ENCODE measurements at regions not wholly inside any gene's neighbourhood (a gene's known extent, or its start where the extent isn't known, plus 50 kb on each side); places are given as distances from the start of the nearest gene placed in this dataset.

DNA sequence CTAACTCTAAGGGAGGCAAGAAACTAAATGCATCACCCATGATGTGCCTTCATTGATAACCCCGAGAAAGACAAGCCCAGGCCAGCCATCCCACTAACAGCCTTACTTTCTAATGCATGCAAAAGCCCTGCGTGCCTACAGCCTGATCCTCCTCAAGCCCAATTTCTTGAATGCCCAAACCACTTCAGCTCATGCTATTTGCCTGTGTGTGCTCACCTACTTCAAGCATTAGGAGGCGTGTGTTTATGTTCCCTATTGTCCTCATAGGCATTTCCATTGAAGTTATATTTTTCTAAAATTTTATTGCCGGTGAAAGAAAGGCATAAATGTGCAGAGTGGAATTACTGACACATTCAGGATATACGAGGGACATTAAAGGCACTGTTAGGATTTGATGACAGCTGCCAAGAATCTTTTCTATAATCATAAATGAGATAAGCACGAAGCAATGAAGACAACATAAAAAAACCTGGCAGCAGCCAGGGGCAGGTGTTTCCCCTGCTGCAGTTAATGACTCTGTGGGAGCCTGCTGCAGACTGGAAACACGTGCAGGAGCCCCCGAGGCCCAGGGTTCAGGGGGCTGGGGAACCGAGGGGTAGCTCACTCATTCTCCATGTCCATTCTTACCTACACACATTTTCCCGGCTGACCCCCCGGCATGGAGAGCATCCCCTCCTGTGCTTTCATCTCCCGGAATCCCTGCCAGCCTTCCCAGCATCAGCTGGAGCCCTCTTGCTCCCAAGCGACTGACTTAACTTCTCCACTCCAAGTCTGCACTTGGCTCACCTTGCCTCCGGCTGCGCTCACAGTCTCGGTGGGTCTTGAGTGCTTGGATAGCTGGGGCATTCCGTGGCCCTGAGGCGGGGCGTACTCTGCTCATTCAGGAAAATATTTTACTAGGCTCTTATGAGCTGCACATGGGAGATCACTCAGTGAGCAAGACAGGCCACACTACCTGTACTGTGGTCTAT, 292.3 kb upstream of the SIX2 start:
- no peak overlapping the region for H3K4me3 ChIP-seq (ENCODE audit: low read depth, low read length)

DNA sequence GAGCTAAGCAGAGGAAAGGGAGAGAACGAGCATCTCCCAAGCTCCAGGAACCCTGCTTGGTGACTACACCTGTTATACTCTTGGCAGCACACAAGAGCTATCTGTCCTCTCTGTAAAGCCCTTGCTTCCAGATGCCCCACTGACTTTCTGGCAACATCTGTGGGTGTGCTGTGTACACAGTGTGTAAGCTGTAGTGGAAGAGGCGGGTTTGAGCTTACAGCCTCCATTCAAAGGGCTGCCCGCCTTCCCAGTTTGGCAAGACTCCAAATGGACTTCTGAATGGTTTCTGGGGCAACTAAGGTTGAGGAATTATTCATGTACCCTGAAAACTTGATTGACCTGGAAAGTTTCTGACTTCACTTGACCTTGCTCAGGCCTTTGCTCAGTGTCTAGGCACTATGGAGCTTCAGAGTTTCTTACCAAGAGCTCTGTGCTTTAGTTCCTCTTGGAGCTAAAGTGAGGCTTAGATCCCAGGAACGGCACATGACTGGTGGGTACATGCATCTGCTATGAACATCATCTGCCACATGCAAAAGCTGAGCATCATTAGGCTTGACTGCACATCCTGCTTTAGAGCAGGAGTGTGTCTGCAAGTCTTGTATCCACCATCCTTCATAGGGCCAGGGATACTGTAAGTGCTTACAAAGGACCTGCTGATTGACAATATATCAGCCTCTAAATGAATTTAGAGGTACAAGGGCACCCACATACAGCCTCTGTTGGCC, 290.9 kb upstream of the SIX2 start:
- no peak overlapping the region for H3K4me3 ChIP-seq (ENCODE audit: low read depth, low read length)

DNA sequence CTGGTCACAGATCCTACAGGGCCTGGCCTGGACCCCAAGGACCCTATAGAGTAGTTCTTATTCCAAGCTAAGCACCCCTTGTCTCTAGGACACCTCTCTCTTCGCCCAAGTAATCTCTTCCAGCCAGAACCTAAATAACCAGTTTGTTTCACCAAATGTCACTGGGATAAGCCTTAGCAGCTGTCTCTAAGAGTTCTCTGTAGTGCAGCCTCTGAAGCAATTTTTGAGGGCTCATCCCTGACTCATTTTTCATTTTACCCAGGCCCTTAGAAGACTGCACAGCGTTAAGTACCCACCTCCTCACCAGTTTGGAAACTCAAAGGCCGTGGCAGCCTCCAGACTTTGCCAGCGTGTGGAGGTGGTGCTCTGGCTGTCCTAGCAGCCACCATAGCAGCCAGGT, 290.1 kb upstream of the SIX2 start:
- no peak overlapping the region for H3K4me3 ChIP-seq (ENCODE audit: low read depth, low read length)

DNA sequence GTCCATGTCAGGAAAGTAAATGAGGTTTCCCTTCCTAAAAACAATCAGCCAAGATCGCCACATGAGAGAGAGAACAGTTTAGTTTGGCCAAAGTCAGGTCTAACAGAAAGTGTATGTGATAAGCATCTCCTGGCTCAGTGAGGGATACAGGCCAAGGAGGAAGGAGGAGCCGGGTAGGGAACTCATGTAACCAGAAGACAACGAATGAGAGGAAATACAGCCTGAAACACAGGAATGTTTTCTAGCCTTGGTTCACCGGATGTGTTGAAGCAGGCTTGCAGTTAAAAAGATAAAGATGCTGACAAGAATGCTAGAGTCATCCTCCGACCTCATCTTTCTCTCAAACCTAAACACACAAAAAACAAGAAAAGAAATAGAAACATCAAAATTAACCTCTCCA, 283.9 kb upstream of the SIX2 start:
- H3K4me3 ChIP-seq (ENCODE audit: low read depth, low read length), result no peak overlapping the region

DNA sequence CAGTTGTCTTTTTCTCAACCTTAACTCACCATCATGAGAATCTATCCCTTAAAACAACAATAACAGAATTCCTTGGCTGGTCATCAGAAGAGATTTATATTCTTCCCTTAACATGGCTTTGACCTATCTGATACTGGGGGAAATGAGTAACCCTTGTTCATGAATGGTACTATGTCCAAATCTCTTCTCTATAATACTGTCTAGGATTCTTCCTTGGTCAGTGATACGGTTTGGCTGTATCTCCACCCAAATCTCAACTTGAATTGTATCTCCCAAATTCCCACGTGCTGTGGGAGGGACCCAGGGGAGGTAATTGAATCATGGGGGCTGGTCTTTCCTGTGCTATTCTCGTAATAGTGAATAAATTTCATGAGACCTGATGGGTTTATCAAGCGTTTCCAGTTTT, 282.0 kb upstream of the SIX2 start:
- no peak overlapping the region for H3K4me3 ChIP-seq (ENCODE audit: low read depth, low read length)

DNA sequence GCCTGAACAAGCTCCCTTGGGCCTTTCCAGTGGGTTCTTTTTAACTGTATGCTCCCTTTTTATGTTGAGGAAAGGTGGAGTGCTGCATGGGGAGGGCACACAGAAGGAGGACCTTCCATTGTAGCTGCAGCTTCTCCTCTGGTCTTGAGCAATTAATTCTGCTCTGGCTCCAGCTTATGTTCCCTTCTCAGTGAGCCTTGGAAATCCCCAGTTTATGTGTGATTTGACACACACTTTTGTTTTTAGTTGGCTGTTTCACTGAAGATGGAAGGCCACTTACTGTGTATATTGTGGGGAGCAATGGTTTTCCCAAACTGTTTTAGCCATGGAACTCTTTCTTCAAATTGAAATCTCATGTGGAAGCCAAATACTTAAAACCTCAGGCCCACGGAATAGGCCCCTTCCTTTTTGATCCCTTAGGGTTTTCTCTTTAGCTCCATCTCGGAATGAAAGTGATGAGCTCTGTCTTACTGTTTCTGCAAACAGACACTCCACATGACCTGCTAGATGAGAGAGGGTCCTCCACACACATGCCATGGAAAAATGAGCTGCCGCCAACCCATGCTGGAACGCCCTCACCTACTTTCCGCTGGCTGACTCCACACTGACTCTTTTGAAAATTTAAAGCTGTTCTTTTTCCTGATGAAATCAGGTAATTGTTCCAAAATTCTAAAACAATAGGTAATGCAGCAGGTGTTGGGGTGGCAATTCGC, 280.9 kb upstream of the SIX2 start:
- no peak overlapping the region for H3K4me3 ChIP-seq (ENCODE audit: low read depth, low read length)

DNA sequence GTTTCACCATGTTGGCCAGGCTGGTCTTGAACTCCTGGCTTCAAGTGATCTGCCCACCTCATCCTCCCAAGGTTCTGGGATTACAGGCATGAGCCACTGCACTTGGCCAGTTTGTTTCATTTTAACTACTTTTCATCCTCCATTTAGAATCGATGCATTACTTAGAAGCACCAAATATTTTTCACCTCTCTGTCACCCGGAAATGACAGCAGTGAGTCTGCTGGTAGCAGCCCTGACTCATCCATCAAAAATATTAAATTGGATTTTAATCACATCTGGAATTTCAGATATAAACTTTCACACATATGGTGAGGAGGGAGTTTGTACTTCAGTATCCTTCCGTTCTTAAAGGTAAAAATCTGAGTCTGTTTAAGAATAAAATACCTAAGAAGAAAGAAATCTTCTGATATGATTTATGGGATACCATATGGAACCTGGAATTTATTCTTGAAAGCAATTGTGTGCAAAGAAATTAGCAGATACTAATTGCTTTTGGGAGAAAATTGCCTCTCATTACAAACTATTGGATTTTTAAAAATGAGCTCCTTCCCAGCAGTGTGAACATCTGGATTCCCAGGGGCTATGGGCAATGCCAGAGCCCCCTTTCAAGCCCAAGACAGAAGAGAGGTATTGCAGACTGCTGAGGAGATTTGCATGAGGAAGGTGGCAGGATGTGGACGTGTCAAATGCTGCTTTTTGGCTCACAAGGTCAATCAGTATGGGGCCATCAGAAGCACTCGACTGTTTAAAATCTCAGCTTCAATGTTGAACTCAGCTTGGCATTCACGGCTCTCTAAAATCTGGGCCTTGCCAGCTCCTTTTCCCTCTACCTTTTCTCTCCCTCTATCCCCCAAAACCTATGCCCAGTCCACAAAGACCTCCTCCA, 279.5 kb upstream of the SIX2 start:
- H3K4me3 ChIP-seq (ENCODE audit: low read depth, low read length), result no peak overlapping the region

DNA sequence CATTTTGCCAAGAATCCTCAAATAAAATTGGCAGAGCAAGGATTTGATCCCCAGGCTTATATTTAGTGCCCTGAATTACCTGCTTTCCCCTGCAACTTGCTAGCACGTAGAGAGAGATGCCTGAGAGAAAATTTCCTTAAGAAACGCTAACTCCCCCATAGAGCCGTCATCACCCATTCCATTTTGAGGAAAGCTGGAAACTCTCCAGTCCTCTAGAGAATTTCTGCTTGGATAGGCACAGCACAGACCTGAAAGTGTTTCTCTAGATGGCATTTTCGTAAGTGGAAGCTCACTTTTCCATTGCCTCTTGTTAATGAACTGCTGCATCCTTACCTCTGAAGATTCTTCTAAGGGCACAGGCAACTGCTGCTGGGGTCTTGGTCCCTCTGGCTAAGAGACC, 277.8 kb upstream of the SIX2 start:
- no peak overlapping the region for H3K4me3 ChIP-seq (ENCODE audit: low read depth, low read length)

DNA sequence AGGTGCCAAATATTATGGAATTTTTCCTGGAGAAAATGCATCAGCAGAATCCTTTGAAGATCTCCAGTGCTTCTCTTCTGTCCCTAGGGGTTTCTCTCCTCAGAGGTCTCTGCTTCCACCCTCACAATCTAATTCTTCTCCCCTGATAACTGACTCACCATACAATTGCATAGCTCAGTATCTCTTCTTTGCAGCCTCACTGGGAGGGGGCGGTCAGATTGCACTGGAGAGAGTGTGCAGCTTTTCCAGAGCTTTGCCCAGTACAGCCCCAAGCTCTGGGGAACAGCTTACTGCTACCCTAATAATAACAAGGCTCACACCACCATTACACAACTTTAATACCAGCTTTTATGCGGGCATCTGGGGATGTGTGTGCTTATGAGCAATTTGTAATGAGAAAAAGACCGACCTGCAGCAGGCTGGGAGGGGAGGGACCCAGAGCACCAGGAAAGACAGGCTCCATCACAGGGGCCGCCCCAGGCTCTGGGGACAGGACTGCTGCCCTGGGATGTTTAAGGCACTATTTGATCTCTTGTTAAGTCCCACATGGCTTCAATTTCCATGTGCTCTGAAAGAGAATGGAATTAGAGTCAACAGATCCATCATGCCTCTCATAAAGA, 276.6 kb upstream of the SIX2 start:
- no peak overlapping the region for H3K4me3 ChIP-seq (ENCODE audit: low read depth, low read length)

DNA sequence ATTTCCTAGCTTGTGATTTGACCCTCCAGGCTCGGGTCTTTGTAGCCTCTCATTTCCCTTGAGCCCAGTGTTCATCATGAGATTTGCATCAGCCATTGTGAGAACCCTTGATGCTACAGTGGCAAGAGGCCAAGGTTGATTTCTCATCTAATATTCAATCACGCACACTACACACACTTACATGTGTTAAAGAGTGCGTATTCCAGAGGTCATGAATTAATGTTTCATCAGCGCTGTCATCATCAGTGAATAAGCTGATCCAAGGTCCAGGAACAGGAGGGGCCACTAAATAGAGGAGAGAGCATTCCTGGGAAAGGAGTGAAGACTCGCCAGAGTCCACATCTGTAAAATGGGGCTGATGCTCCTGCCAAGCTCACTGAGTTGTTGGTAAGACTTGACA, 276.1 kb upstream of the SIX2 start:
- H3K4me3 ChIP-seq (ENCODE audit: low read depth, low read length), result no peak overlapping the region

DNA sequence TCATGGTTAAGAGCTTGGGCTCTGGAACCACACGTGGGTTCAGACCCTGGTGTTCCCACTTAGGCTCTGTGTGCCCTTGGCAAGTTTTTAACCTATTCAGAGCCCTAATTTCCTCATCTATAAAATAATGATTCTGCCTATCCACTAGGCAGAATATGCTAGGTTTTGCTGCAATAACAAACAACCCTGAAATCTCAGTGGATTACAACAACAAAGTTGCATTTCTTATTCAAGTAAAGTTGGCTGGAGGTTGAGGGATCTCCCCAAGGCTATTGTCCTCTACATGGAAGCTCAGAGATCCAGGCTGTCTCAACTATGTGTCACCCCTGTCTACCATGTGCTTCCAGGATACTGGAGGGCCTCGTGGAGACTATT, 275.4 kb upstream of the SIX2 start:
- H3K4me3 ChIP-seq (ENCODE audit: low read depth, low read length), result no peak overlapping the region

DNA sequence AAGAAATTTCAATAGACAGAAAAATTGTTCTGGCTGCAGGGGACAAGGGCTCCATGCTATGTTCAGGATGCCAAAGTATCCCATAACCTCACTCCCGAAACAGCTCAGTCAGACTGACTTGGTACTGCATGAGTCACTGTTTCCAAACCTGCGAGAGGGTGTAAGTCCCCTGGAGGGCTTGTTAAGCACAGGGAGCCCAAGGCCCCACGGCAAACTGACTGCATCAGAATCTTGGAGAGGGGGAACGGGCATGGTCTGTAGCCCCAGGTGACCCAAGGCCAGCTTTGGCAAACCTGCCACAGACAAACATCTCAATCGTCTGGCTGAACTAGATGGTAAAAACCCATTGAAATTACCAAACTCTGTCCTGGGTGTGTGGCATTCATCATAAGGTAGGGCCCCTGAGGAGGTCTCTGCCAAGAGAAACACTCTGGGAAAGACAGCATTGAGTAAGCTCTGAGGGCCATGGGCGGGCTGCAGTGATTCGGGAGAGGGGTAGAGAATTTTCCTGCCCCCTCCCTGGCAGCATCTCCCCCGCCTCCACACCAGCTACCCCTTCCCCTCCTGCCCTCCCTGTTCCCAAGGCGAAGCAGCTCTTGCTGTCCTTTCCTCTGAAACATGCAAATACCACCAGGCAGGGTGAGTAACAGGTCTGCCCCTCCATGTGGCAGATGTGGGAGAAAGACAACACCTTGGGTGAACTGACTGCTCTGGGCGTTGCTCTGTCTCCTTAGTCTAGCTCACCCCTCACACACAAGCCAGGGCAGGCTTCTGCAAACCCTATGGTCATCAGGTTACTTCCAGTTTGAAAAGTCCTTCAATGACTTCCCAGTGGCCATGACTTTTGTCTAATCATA, 274.7 kb upstream of the SIX2 start:
- no peak overlapping the region for H3K4me3 ChIP-seq (ENCODE audit: low read depth, low read length)

DNA sequence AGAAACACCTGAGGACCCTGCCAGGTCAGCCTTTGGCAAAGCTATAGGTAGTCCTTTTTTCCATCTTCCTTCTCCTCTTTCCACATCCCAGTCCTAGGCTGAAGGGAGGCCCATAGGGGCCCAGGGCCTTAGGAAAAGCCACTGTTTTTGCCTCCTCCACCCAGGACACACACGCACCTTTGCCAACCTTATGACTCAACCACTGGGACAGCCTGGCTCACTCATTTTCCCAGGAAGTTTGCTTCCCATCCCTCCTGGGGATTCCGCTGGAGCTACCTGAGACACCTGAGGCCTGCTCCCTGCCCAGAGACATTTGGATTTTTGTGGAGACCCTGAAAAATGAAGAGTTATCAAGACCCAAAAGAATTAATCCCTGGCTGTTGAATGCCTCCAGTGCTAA, 273.4 kb upstream of the SIX2 start:
- H3K4me3 ChIP-seq (ENCODE audit: low read depth, low read length), result no peak overlapping the region

DNA sequence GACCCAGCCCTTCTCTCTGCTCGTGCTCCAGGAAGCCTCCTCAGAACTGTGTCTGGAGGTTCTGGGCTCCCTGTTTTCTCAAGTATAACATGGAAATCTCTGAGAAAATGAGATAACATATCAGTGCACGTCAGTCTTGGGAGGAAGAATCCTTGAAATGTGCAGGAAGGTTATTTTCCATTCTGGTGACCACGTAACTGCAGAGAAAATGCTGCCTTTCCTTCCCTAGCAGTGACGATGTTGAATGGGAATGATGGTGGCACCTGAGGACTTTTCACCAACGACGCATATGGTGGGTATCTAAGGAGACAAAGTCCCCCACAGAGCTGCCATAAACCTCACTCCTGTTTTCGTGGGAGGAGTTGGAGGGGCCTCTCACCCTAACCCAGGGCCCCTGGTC, 272.1 kb upstream of the SIX2 start:
- no peak overlapping the region for H3K4me3 ChIP-seq (ENCODE audit: low read depth, low read length)

DNA sequence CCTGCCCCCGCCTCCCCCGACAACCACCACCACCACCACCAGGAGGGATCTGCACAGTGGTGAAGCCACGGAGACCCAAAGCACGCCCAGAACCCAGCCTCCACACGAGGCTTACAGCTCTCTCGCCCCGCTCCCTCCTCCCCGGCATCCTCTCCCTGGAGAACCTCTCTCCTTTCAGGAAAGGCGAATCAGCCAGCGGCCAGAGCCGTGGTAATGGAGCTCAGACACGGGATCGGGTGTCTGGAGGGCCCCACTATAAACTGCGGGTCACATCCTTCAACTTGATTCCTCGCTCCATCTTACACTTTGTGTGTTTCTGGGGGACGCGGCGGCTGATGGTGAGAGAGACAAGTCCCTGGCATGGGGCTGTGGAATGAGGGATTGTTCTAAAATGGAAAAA, 271.5 kb upstream of the SIX2 start:
- no peak overlapping the region for H3K4me3 ChIP-seq (ENCODE audit: low read depth, low read length)

DNA sequence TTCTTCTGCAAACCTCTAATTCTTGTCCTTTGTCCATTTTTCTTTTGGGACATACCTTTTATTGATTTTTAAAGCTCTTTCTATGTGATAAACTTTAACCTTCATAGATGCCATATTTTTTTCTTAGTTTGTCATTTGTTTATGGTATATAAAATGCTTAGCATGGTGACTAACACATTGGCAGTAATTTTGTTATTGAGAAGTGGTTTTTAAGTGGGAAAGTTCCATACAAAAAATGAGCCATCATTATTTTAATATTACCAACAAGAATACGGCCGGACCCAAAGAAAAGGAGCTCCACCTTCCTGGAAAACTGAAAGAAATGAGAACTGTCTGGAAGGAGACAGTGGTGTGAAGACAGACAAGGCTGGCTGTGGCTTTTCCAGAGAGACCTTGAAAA, 270.1 kb upstream of the SIX2 start:
- no peak overlapping the region for H3K4me3 ChIP-seq (ENCODE audit: low read depth, low read length)

DNA sequence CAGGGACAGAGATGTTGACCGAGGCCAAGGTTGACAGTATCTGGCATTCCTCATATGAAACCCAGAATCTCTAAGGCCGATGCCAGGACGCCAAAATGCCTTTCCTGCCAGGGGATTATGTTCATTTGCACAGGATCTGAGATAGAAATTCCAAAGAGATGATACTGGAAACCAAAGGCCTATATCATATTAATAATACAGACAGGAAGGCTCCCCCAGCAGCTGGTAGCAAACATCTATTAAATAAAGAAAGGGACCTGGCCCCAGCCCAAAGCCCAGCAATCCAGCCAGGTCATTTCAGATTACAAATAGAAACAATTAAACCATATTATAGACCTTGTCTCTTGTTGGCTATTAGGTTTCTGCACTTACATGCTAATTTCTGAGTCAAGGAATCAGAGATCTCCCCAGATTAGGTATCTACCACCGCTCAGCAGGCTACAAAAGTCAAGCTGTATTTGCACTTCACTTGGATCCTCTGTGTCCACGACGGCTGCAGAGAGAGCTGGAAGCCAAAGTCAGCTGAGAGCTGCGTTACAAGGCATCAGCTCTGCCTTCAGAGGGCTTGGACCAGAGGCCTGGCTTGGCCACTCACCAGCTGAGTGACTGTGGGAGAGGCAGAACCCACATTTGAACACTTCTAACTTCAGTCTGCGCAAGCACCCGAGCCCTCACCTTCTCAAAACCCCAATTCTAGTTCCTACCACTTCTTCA, 269.3 kb upstream of the SIX2 start:
- no peak overlapping the region for H3K4me3 ChIP-seq (ENCODE audit: low read depth, low read length)

DNA sequence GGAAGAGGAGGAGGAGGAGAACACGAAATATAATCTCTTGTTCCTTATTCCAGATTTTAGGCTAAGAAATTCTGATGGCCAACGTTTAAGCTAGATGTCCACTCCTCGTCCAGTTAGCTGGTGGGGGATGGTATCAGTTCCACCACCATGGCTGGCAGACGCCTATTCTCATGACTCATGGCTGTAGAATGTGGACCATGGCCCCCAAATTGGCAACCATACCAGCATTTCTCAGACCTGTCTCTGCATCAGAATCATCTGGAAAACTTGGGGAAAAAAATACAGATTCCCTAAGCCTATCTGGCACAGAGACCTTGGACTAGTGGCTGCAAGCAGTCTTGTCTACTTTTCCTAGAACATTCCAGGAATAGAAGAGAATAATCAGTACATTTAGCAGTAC, 267.7 kb upstream of the SIX2 start:
- H3K4me3 ChIP-seq (ENCODE audit: low read depth, low read length), result no peak overlapping the region

DNA sequence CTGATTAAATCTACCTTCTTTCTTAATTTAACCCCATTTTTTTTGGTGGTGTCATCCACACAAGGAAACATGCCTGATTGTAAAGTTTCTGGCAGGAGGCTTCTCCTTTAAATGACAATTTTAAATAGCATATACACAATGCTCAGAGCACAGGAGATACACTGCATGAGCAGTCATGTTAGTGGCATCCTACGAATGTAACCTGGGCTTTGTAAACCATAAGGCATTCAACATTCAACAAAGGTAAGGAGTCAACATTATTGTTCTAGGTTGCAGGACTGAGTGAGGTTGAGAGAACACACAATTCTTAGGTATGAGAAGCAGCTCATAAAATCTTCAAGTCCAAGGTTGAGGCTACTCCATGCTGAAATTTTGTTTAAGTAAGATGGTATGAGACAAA, 266.6 kb upstream of the SIX2 start:
- no peak overlapping the region for H3K4me3 ChIP-seq (ENCODE audit: low read depth, low read length)
